Right lung (tissue), 2 donors: ENCODE measurements at regions not wholly inside any gene's neighbourhood (a gene's known extent, or its start where the extent isn't known, plus 50 kb on each side); places are given as distances from the start of the nearest gene placed in this dataset.
A peak's percentile ranks its signal among the peaks of the same experiment; 100 is the strongest.

Experiments
- DNase-seq, 2 donors: peaks; one replicate each; pipeline ENCODE4 v3.0.0-alpha.2; 2013

- peak; percentile 12 to 18 for DNase-seq
Observed at GRCh38 chr20:7627734-7628663, 312.3 kb downstream of the HAO1 start.

DNA sequence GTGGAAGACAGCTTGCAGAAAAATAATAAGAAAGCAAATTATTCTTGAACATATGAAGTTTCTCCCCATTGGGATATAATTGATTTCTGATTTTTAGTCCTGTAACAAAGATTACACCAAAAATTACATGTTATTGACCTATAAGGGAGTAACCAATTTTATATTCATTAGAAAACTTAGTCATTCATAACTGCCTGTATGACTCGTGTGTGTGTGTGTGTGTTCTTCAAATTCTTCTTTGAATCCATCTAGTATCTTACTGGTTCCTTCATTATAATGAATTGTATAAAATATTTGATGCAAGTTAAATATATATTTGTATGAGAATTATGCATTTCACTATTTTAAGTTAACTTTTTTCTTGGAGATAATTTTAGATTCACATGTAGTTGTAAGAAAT lies 310.4 kb downstream of the HAO1 start:
- DNase-seq, result no peak

DNA sequence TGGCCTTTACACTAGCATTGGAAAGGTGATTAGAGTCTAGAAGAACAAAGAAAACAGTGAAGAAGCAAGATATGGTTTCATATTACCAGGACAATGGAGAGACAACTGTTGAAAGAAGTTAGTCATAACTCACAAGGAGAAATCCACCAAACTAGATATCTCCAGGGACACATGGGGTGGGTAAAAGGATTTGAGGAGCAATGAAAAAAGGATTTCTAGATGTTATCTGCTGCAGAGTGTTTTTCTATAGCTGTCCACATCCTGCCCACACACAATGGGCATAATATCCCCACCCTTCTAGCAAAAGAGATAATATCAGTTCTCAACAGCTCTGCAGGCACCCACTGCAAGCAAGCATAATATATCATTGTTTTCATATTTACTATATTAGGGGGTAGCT lies 303.1 kb downstream of the HAO1 start:
- no peak for DNase-seq

DNA sequence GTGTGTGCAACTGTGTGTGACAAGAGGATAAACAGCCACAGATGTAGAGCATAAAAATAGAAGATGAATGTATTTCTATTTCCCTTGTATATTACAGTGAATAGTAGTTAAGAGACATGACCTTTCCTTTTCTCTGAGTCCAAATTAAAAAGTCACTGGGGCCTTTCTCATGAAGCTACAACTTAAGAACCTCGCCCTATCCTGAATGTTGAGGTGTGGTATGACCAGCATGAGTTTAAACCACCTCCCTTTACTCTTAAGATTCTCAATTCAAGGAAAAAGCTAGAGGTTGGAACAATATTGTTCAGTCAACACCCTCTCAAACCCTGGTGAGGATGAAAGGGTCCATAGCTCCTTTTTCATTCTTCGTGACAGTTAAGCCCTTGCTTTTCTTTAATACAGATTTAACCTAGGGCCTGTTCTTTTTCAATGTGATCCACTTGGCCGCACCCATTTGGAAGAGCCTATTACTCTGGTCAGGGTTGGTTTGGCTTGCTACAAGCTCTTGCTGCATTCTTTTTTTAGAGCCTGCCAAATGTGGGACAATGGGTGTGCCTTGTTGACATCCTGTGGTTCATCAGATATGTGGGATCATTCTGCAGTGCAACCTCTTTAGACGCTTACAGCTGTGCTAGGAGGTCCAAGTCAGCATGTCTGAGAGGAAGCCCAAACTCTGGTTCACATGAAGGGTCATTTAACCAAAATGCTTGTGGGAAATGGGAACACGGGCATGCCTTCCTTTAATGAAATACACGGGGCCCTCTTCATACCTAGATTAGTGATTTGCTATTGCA lies 290.0 kb downstream of the HAO1 start:
- DNase-seq, result no peak

DNA sequence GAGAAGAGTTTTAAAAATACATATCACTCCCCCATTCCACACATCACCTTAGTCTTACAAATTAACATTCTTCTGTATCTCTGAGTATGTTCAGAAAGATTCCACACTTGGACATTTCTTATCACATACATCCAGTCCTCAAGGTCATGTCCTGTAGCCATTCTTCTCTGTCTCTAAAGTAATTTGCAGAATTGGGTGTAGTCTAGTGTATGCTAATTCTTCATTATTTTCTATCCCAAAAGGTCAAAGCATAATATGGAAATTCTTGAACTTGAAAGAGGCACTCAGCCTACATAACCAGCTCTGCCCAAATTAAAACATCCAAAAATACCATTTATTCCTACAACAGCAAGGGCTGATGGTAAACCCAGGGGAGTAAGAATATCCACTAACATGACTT lies 286.0 kb downstream of the HAO1 start:
- DNase-seq, result no peak

- DNase-seq, result no peak
Observed at GRCh38 chr20:7656687-7657467, 283.4 kb downstream of the HAO1 start.

DNA sequence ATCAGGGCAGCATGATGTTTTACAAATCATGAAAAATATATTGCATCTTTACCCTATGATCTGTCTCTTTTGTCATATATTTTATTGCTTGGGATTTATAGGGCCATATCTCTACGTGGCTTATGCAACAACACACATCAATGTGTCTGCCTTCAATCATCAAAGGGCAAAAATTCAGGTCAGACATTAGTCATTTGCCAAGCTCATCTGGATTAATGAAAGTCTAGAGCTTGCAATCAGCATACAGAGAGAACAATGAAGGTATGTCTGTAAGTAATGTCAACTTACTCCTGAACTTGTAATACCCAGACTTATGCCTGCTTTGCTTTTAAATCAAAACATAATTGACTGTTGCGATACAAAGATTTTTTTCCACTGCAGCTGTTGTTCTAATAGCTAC lies 282.7 kb downstream of the HAO1 start:
- DNase-seq, result no peak

GRCh38 chr20:7660165-7660564 lies 280.1 kb downstream of the HAO1 start:
- DNase-seq, result no peak

DNA sequence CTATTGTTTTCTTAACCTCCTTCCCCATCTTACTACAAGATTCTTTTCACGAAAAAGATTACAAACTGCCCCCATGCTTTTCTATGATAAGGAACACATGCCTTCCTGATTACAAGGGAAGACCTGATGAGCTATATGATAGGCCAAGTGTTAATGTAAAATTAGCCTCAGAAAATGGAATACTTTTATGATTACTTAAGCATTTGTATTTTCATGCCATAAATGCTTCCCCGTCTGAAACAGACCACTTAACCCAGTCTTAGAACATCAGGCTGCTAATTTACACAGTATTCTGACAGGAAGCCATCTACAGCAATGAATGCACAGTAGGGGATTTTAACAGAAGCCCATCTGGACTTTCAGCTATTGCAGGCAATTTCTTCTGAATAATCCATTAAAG lies 274.9 kb downstream of the HAO1 start:
- DNase-seq, result no peak

DNA sequence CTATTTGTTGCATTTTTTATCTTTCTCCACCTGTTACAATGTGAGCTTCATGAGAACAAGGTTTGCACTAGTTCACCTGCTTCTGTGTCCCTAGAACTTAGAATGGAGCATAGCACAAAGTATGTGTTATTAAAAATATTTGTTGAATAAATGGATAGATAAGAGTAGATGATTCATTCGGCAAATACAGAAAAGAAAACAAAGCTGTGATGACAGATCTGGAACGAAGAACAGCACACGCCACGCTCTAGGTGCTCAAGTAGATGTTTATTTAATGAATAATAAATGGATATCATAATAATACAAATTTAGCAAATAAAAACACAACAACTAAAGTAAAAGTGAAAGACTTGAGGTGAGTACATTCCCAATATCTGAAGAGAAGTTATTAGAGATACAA lies 273.1 kb downstream of the HAO1 start:
- DNase-seq, result no peak

DNA sequence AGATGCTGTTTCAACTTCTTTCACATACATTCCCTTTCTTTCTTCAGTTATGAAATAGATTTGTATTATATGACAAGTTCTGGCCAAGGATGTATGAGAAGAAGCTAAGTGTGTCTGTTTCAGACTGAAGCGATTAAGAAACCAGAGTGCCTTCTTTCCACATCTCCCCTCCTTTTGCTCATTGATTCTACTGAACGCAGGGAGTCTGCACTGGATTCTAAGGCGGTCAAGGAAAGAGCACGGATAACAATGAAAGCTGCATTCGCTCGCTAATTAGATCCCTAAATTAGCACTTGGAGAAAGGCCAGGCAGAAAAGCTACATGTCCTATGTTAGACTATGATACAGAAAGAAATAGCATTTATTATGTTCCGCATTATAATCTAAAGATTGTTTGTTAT lies 267.7 kb downstream of the HAO1 start:
- no peak for DNase-seq

GRCh38 chr20:7673841-7674240 lies 266.4 kb downstream of the HAO1 start:
- DNase-seq, result no peak

GRCh38 chr20:7682916-7683315 lies 257.3 kb downstream of the HAO1 start:
- DNase-seq, result no peak

GRCh38 chr20:7687065-7687464 lies 253.2 kb downstream of the HAO1 start:
- no peak for DNase-seq

DNA sequence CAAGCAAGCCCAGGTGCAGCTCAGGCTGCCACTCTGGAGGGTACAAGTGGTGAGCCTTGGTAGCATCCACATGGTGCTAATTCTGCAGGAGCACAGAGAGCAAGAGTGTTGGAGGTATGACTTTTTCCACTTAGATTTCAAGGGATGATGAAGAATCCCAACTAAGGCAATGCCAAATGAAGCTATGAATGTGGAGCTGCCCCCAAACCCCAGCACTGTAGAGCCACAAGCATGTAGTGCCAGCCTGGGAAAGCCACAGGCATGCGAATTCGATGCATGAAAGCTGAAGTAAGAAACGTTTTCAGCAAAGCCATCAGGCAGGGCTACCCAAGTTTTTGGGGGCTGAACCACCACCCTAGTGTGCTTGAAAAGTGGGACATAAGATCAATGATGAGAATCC lies 251.1 kb downstream of the HAO1 start:
- DNase-seq, result no peak

- no peak for DNase-seq
Observed at GRCh38 chr20:7691647-7692269, 248.5 kb downstream of the HAO1 start.

DNA sequence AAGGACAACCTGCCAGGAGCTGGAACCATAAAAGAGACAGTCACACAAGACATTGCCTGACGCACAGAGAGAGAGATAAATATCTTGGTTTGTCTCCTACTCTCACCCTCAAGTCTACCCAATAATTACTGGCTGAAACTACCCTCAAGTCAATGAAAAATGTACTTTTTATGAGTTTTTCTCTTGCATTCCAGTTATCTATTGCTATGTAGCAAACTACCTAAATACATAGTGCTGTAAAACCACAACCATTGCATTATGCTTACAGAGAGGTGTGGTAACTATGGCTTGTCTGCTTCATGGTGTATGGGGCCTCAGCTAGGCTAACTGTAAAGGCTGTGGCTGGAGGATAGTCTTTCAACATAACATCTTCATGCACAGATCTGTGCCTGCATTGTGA lies 247.8 kb downstream of the HAO1 start:
- DNase-seq, result no peak

GRCh38 chr20:7693761-7694160 lies 246.5 kb downstream of the HAO1 start:
- DNase-seq, result no peak

DNA sequence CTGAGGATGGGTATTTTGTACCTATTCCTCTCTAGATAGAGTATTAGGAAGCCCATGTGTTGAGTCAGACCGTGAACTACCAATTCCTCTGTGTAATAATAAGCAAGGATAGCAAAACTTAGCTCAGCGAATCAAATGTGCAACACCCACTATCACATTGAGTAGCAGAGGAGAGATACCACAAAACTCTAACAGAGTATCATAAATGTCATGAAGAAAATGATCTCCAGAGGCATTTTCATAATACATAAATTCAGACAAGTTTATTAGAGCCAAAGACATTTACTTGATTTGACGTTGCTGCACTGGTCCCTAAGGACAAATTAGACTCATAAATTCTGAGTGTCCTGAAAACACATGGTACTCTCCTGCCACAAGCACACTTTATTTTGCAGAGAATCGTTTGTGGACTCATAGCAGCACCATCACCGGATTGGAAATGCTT lies 245.2 kb downstream of the HAO1 start:
- DNase-seq, result no peak

DNA sequence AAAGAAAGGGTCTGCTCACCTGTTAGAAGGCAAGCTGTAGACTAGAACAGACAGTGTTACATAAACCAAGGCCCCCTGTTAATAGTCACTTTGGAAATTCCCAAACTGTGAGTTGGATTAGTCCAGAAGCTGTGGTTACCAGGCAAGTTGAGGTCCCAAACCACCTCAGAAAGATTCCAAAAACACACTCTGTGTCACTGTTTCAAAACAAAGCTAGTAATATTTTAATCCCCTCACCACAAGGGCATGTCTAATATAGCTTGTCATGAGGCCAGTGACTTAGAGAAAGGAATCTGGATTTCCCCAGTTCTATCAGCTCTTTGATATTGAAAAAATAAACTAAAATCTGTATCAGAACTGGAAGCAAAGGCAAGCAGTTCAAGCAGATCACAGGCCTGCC lies 244.6 kb downstream of the HAO1 start:
- no peak for DNase-seq

DNA sequence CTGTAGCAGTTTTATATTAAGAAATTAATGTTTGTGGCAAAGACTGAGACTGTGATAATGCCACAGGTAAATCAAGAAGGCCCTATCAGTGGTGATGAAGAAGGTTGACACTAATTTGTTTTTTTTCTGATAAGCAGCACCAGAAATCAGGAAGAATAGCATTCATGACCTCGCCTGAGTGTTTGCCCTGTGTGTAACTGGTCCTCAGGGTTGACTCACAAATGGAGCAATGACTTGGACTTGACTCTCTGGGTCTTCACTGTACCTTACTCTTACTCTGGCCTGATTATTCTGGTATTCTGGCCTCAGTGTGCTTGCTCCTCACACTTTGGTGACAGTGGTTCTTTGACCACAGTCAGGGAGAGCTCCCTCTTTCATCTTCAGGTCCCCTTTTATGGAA lies 243.9 kb downstream of the HAO1 start:
- DNase-seq, result no peak

- DNase-seq, result no peak
Observed at GRCh38 chr20:7702141-7702540, 238.1 kb downstream of the HAO1 start.
